HG02981 (cell line): ENCODE measurements at regions not wholly inside any gene's neighbourhood (a gene's known extent, or its start where the extent isn't known, plus 50 kb on each side); places are given as distances from the start of the nearest gene placed in this dataset.
"Not testable (repeated sequence)": the region's sequence is repeated elsewhere in the genome, so short reads cannot be mapped to it uniquely, and the experiment has no call there.

Experiments used
- ATAC-seq: cut with Tn5 transposase; IDR thresholded peaks from one replicate; pipeline ENCODE4 v1.9.1; 2021; ENCODE audit warnings: mild to moderate bottlenecking, moderate library complexity; ENCODE audit not compliant: unreplicated experiment

- no peak for ATAC-seq
Observed at GRCh38 chr11:23620617-23621016, 760.3 kb upstream of the CCDC179 start.

- ATAC-seq, result no peak
Observed at GRCh38 chr11:23632293-23632692, 772.0 kb upstream of the CCDC179 start.

- no peak for ATAC-seq
Observed at GRCh38 chr11:23644443-23644842, 784.2 kb upstream of the CCDC179 start.

GRCh38 chr11:23652336-23652735 lies 792.1 kb upstream of the CCDC179 start:
- not testable (repeated sequence) for ATAC-seq

- ATAC-seq, result no peak
Observed at GRCh38 chr11:23653071-23653675, 792.9 kb upstream of the CCDC179 start.

GRCh38 chr11:23668324-23668723 lies 808.0 kb upstream of the CCDC179 start:
- no peak for ATAC-seq

GRCh38 chr11:23673366-23673765 lies 813.1 kb upstream of the CCDC179 start:
- ATAC-seq, result no peak

- ATAC-seq, result no peak
Observed at GRCh38 chr11:23674866-23675265, 814.6 kb upstream of the CCDC179 start.

GRCh38 chr11:23679041-23679440 lies 817.8 kb upstream of the LUZP2 start:
- ATAC-seq, result no peak

GRCh38 chr11:23679981-23680380 lies 816.9 kb upstream of the LUZP2 start:
- no peak for ATAC-seq

- ATAC-seq, result no peak
Observed at GRCh38 chr11:23680488-23681230, 816.2 kb upstream of the LUZP2 start.

- no peak for ATAC-seq
Observed at GRCh38 chr11:23684701-23685100, 812.2 kb upstream of the LUZP2 start.

GRCh38 chr11:23687991-23688390 lies 808.9 kb upstream of the LUZP2 start:
- no peak for ATAC-seq

GRCh38 chr11:23688411-23688810 lies 808.4 kb upstream of the LUZP2 start:
- no peak for ATAC-seq

GRCh38 chr11:23688835-23689234 lies 808.0 kb upstream of the LUZP2 start:
- ATAC-seq, result no peak

GRCh38 chr11:23696688-23697415 lies 800.0 kb upstream of the LUZP2 start:
- ATAC-seq, result no peak

GRCh38 chr11:23704183-23704582 lies 792.7 kb upstream of the LUZP2 start:
- ATAC-seq, result no peak

GRCh38 chr11:23711981-23712380 lies 784.9 kb upstream of the LUZP2 start:
- no peak for ATAC-seq

GRCh38 chr11:23719016-23719415 lies 777.8 kb upstream of the LUZP2 start:
- ATAC-seq, result no peak

- no peak for ATAC-seq
Observed at GRCh38 chr11:23723861-23724260, 773.0 kb upstream of the LUZP2 start.

- no peak for ATAC-seq
Observed at GRCh38 chr11:23725752-23726151, 771.1 kb upstream of the LUZP2 start.

GRCh38 chr11:23727387-23727786 lies 769.5 kb upstream of the LUZP2 start:
- ATAC-seq, result no peak
